ENCODE measurements at regions not wholly inside any gene's neighbourhood (a gene's known extent, or its start where the extent isn't known, plus 50 kb on each side); places are given as distances from the start of the nearest gene placed in this dataset.

DNA sequence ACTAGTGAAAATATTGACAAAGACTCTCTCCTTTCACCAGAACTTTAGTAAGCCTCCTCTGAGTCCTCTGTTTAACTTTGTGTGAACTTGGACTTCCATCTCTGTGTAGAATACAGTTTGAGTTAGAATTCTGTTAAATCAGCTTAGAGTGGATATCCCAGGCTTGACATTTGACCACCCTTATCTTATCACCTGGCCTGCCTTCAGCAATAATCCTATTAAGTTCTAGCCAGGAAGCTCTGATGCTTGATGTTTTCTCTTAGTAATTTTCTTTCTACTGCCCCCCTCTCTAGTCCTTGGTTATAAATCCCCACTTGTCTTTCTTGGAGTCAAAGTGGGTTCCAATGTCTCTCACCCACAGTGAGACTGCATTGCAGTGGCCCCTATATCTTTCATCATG lies 702.7 kb upstream of the GCFC2 start:
- TF ChIP-seq GLIS3 (CRISPR knock-in tag; IDR thresholded peaks at IDR 0.05): no peak
- TF ChIP-seq, protein P1, sequence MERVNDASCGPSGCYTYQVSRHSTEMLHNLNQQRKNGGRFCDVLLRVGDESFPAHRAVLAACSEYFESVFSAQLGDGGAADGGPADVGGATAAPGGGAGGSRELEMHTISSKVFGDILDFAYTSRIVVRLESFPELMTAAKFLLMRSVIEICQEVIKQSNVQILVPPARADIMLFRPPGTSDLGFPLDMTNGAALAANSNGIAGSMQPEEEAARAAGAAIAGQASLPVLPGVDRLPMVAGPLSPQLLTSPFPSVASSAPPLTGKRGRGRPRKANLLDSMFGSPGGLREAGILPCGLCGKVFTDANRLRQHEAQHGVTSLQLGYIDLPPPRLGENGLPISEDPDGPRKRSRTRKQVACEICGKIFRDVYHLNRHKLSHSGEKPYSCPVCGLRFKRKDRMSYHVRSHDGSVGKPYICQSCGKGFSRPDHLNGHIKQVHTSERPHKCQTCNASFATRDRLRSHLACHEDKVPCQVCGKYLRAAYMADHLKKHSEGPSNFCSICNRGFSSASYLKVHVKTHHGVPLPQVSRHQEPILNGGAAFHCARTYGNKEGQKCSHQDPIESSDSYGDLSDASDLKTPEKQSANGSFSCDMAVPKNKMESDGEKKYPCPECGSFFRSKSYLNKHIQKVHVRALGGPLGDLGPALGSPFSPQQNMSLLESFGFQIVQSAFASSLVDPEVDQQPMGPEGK (CRISPR knock-in tag; IDR thresholded peaks at IDR 0.05; ENCODE audit: borderline replicate concordance): no peak
- TF ChIP-seq, protein P2, sequence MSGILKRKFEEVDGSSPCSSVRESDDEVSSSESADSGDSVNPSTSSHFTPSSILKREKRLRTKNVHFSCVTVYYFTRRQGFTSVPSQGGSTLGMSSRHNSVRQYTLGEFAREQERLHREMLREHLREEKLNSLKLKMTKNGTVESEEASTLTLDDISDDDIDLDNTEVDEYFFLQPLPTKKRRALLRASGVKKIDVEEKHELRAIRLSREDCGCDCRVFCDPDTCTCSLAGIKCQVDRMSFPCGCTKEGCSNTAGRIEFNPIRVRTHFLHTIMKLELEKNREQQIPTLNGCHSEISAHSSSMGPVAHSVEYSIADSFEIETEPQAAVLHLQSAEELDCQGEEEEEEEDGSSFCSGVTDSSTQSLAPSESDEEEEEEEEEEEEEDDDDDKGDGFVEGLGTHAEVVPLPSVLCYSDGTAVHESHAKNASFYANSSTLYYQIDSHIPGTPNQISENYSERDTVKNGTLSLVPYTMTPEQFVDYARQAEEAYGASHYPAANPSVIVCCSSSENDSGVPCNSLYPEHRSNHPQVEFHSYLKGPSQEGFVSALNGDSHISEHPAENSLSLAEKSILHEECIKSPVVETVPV (CRISPR knock-in tag; IDR thresholded peaks at IDR 0.05): no peak
- no peak for TF ChIP-seq ZNF565 (CRISPR knock-in tag; conservative IDR thresholded peaks at IDR 0.05; ENCODE audit: low read depth)
- no peak for TF ChIP-seq ZNF8 (CRISPR knock-in tag; IDR thresholded peaks at IDR 0.05)
- TF ChIP-seq, protein P3, sequence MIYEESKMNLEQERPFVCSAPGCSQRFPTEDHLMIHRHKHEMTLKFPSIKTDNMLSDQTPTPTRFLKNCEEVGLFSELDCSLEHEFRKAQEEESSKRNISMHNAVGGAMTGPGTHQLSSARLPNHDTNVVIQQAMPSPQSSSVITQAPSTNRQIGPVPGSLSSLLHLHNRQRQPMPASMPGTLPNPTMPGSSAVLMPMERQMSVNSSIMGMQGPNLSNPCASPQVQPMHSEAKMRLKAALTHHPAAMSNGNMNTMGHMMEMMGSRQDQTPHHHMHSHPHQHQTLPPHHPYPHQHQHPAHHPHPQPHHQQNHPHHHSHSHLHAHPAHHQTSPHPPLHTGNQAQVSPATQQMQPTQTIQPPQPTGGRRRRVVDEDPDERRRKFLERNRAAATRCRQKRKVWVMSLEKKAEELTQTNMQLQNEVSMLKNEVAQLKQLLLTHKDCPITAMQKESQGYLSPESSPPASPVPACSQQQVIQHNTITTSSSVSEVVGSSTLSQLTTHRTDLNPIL (CRISPR knock-in tag; IDR thresholded peaks at IDR 0.05; ENCODE audit: low read depth): no peak
- TF ChIP-seq ISL1 (CRISPR knock-in tag; IDR thresholded peaks at IDR 0.05): no peak
- no peak for TF ChIP-seq TOX (CRISPR knock-in tag; IDR thresholded peaks at IDR 0.05; ENCODE audit: borderline replicate concordance)
- TF ChIP-seq ZFP3 (CRISPR knock-in tag; IDR thresholded peaks at IDR 0.05): no peak
- TF ChIP-seq BACH2 (CRISPR knock-in tag; IDR thresholded peaks at IDR 0.05; ENCODE audit: borderline replicate concordance): no peak
- TF ChIP-seq, protein P4, sequence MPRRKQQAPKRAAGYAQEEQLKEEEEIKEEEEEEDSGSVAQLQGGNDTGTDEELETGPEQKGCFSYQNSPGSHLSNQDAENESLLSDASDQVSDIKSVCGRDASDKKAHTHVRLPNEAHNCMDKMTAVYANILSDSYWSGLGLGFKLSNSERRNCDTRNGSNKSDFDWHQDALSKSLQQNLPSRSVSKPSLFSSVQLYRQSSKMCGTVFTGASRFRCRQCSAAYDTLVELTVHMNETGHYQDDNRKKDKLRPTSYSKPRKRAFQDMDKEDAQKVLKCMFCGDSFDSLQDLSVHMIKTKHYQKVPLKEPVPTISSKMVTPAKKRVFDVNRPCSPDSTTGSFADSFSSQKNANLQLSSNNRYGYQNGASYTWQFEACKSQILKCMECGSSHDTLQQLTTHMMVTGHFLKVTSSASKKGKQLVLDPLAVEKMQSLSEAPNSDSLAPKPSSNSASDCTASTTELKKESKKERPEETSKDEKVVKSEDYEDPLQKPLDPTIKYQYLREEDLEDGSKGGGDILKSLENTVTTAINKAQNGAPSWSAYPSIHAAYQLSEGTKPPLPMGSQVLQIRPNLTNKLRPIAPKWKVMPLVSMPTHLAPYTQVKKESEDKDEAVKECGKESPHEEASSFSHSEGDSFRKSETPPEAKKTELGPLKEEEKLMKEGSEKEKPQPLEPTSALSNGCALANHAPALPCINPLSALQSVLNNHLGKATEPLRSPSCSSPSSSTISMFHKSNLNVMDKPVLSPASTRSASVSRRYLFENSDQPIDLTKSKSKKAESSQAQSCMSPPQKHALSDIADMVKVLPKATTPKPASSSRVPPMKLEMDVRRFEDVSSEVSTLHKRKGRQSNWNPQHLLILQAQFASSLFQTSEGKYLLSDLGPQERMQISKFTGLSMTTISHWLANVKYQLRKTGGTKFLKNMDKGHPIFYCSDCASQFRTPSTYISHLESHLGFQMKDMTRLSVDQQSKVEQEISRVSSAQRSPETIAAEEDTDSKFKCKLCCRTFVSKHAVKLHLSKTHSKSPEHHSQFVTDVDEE (CRISPR knock-in tag; IDR thresholded peaks at IDR 0.05): no peak
- TF ChIP-seq RARB (CRISPR knock-in tag; IDR thresholded peaks at IDR 0.05): no peak

Data from SK-N-SH treated with all-trans-retinoic acid at 6 μM for 48 hours (cell line).